Right atrium auricular region (tissue), 2 donors: ENCODE measurements at regions not wholly inside any gene's neighbourhood (a gene's known extent, or its start where the extent isn't known, plus 50 kb on each side); places are given as distances from the start of the nearest gene placed in this dataset.

Experiments
- DNase-seq: peaks from one replicate; pipeline ENCODE4 v3.0.0-alpha.2; 2019; ENCODE audit warnings: low spot score
- H3K27ac ChIP-seq, 2 donors: fragments of 200-600 bp; sonication (generic); 1 replicate in 1 of 2; 2 replicates in 1 of 2; pipeline ENCODE4 v1.5.1; 2016 to 2019
- H3K27me3 ChIP-seq, 2 donors: fragments of 200-600 bp; sonication (generic); one replicate each; pipeline versions ENCODE4 v1.5.1 to v1.6.0; 2017 to 2019
- H3K36me3 ChIP-seq: fragments of 200-600 bp; sonication (generic); one replicate; pipeline ENCODE4 v1.5.1; 2016
- H3K4me1 ChIP-seq, 2 donors: fragments of 200-600 bp; sonication (generic); one replicate each; pipeline versions ENCODE4 v1.5.1 to v1.6.0; 2017 to 2019
- H3K4me3 ChIP-seq, 2 donors: fragments of 200-600 bp; sonication (generic); 1 replicate in 1 of 2; 2 replicates in 1 of 2; pipeline ENCODE4 v1.5.1; 2017 to 2019; ENCODE audit warnings: mild to moderate bottlenecking in 1 of 2, moderate library complexity in 1 of 2
- H3K9me3 ChIP-seq, 2 donors: fragments of 200-600 bp; sonication (generic); one replicate each; pipeline ENCODE4 v1.5.1; 2019
- TF ChIP-seq, protein P1 (sequence below), 2 donors: fragments of 200-600 bp; sonication (generic); IDR thresholded peaks; one replicate each; pipeline ENCODE4 v1.5.1; 2019; ENCODE audit warnings: antibody characterized with exemption in 2 of 2

DNA sequence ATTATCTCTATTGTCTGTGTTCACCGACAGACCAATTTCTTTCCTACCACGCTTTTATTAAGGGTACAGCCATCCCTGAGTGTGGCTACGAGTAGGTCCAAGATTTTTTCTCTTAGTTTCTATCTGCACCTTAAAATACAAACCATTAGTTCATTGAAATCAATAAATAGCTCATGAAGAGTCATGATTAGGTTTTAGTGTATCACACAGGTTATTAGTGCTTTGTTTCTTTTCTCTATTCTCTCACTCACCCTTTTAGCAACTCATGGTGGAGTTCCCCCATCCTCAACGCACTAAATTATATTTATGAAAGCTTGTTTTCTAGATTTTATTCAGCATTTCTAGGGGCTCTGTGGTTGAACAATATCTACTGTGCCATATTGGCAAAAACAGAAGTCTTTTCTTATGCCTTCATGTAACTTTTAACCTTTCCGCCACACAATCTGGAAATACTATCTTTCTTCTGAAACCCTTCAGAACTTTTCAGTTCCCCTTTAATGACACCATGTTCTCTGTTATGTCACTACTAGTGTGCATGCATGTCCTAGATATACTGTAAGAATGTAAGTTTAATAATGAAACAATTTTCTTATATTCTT, 128.2 kb upstream of the LAMA2 start:
- H3K27me3 ChIP-seq, result no peaks in the 10 kb centered on the region

DNA sequence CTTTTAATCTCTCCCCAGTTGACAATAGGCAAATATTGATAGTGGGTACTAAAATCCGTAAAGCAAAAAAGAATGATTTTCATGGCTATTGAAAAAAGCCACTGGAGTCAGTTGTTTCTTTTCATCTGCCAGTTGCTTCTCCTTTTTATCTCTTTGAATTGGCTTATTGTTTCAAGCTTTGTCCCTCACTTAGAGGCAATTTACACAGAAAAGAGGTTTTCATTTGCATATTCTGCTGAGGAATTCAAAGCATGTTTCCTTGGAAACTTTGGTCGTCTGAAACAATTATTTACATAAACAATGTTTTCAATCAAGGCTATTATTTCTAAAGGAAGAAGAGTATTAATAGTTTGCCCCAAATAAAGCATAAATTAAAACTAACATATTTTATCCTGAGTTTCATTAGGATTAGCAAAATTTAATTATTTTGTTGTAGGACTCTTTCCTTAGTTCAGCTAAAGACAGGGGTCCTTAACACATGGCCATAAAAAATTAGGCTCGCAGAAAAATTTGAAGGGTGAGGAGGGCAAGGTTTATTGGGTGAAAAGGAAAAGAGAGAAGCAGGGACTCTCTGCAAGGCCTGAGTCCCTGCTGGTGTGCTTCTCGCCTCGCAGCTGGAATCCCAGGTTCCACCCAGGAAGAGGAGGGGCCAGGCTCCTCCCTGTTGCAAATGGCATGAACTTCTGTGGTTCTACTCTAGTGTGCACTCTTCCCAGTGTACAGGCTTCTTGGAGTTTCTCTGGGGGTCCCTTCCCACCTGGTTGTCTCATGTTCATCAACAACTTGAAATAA, 138.8 kb upstream of the LAMA2 start:
- no peak overlapping the region for H3K4me3 ChIP-seq
- H3K27me3 ChIP-seq, result no peaks in the 10 kb centered on the region
- TF ChIP-seq, protein P1, sequence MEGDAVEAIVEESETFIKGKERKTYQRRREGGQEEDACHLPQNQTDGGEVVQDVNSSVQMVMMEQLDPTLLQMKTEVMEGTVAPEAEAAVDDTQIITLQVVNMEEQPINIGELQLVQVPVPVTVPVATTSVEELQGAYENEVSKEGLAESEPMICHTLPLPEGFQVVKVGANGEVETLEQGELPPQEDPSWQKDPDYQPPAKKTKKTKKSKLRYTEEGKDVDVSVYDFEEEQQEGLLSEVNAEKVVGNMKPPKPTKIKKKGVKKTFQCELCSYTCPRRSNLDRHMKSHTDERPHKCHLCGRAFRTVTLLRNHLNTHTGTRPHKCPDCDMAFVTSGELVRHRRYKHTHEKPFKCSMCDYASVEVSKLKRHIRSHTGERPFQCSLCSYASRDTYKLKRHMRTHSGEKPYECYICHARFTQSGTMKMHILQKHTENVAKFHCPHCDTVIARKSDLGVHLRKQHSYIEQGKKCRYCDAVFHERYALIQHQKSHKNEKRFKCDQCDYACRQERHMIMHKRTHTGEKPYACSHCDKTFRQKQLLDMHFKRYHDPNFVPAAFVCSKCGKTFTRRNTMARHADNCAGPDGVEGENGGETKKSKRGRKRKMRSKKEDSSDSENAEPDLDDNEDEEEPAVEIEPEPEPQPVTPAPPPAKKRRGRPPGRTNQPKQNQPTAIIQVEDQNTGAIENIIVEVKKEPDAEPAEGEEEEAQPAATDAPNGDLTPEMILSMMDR (IDR thresholded peaks at IDR 0.05), result no peak
- H3K36me3 ChIP-seq, result no peaks in the 10 kb centered on the region
- H3K9me3 ChIP-seq, result no peaks in the 10 kb centered on the region
- H3K27ac ChIP-seq, result no peak overlapping the region
- no peaks in the 10 kb centered on the region for H3K4me1 ChIP-seq
- no peak for DNase-seq

More for the DNA sequence above, 128.2 kb upstream of the LAMA2 start:
- TF ChIP-seq, protein P1 (IDR thresholded peaks at IDR 0.05), result no peak
- H3K36me3 ChIP-seq, result no peaks in the 10 kb centered on the region
- H3K4me1 ChIP-seq, result peaks cover 0 to 3% of the 10 kb centered on the region in 2 donors
- H3K4me3 ChIP-seq, result no peak overlapping the region
- H3K27ac ChIP-seq, result no peak overlapping the region
- no peak for DNase-seq
- no peaks in the 10 kb centered on the region for H3K9me3 ChIP-seq

DNA sequence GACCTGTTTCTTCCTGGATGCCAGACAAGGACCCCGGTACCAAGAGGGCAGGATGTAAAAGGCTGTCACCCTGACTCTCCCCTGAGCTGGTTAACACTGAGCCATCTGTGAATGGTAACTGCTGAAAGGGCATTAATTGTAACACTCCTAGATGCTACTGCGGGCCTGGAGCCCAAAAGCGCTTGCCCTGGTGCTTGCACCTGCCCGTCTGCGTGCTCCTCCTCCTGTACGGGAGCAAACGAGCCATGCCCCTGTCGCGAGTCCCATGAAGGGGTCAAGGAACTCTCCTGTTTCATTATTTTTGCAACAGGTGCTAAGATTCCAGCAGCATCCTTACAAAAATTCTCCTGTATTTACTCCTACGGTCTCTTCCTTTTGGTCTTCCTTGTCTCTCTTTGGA, 140.0 kb upstream of the LAMA2 start:
- TF ChIP-seq, protein P1 (IDR thresholded peaks at IDR 0.05), result no peak
- Histone ChIP-seq H3K4me1 (no peaks in the 10 kb centered on the region), H3K36me3 (no peaks in the 10 kb centered on the region), H3K27ac (no peak overlapping the region), H3K9me3 (no peaks in the 10 kb centered on the region), H3K27me3 (no peaks in the 10 kb centered on the region), H3K4me3 (no peak overlapping the region)
- no peak for DNase-seq

DNA sequence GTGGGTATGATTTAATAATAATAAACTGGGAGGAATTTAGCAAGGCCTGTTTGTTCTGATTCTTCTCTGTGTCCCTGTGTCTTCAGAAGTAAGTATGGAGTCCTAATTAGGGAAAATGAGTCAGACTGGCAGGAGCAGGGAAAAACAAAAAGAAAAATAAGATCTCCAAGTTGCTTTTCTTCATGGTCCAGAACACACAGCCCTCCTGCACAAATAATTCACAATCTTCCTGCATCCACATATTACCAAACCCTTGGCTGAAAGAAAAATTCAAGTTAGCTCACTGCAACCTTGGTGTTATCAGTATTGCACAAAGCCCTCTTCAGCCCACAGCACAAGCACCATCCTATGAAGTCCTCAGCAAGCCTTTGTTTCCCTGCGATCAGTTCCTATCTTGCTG, 142.0 kb upstream of the LAMA2 start:
- H3K36me3 ChIP-seq, result no peaks in the 10 kb centered on the region
- H3K27ac ChIP-seq, result no peak overlapping the region
- TF ChIP-seq, protein P1 (IDR thresholded peaks at IDR 0.05), result no peak
- H3K4me1 ChIP-seq, result no peaks in the 10 kb centered on the region
- DNase-seq, result no peak
- H3K9me3 ChIP-seq, result no peaks in the 10 kb centered on the region
- no peak overlapping the region for H3K4me3 ChIP-seq
- no peaks in the 10 kb centered on the region for H3K27me3 ChIP-seq

DNA sequence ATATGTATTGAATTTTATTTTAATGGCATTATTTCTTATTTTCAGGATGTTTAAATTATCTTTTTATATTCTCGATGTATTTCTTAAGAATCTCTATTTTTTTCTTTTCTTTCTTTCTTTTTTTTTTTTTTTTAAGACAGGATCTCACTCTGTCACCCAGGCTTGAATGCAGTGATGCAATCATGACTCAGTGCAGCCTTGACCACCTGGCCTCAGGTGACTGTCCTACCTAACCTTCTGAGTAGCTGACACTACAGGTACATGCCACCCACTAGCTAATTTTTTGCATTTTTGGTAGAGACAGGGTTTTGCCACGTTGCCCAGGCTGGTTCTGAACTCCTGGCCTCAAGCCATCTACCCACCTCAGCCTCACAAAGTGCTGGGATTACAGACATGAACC, 143.8 kb upstream of the LAMA2 start:
- no peak for DNase-seq
- Histone ChIP-seq H3K27me3 (no peaks in the 10 kb centered on the region), H3K36me3 (no peaks in the 10 kb centered on the region), H3K27ac (no peak overlapping the region), H3K4me1 (no peaks in the 10 kb centered on the region), H3K4me3 (no peak overlapping the region), H3K9me3 (no peaks in the 10 kb centered on the region)
- TF ChIP-seq, protein P1 (IDR thresholded peaks at IDR 0.05), result no peak
